GM19023 (cell line): ENCODE measurements at regions not wholly inside any gene's neighbourhood (a gene's known extent, or its start where the extent isn't known, plus 50 kb on each side); places are given as distances from the start of the nearest gene placed in this dataset.

Experiments
- ATAC-seq: cut with Tn5 transposase; IDR thresholded peaks from one replicate; pipeline ENCODE4 v1.9.1; 2021; ENCODE audit warnings: mild to moderate bottlenecking, moderate library complexity; ENCODE audit not compliant: unreplicated experiment

GRCh38 chr3:70805061-70805889, 492.8 kb upstream of the MDFIC2 start:
- no peak for ATAC-seq

- ATAC-seq: no peak
These were observed 491.5 kb upstream of the MDFIC2 start for GRCh38 chr3:70803891-70804290.

- no peak for ATAC-seq
These were observed 490.9 kb upstream of the MDFIC2 start for GRCh38 chr3:70803319-70803718.

- ATAC-seq: no peak
These were observed 488.5 kb upstream of the MDFIC2 start for GRCh38 chr3:70800951-70801350.

- no peak for ATAC-seq
These were observed 477.4 kb upstream of the MDFIC2 start for GRCh38 chr3:70789878-70790277.

GRCh38 chr3:70780790-70781189, 468.4 kb upstream of the MDFIC2 start:
- no peak for ATAC-seq

- no peak for ATAC-seq
These were observed 466.9 kb upstream of the MDFIC2 start for GRCh38 chr3:70779296-70779695.

GRCh38 chr3:70776081-70776480, 463.6 kb upstream of the MDFIC2 start:
- ATAC-seq: no peak

GRCh38 chr3:70775257-70775656, 462.8 kb upstream of the MDFIC2 start:
- no peak for ATAC-seq

GRCh38 chr3:70774641-70775040, 462.2 kb upstream of the MDFIC2 start:
- ATAC-seq: no peak

GRCh38 chr3:70771426-70772147, 459.1 kb upstream of the MDFIC2 start:
- no peak for ATAC-seq

GRCh38 chr3:70770650-70771049, 458.2 kb upstream of the MDFIC2 start:
- ATAC-seq: no peak

GRCh38 chr3:70766301-70766700, 453.9 kb upstream of the MDFIC2 start:
- ATAC-seq: no peak

GRCh38 chr3:70763894-70764293, 451.5 kb upstream of the MDFIC2 start:
- ATAC-seq: no peak

GRCh38 chr3:70757658-70758057, 445.2 kb upstream of the MDFIC2 start:
- ATAC-seq: no peak

GRCh38 chr3:70755526-70755925, 443.1 kb upstream of the MDFIC2 start:
- ATAC-seq: no peak

GRCh38 chr3:70754314-70754713, 441.9 kb upstream of the MDFIC2 start:
- ATAC-seq: no peak

- ATAC-seq: no peak
These were observed 441.1 kb upstream of the MDFIC2 start for GRCh38 chr3:70753572-70753971.

GRCh38 chr3:70752051-70752450, 439.6 kb upstream of the MDFIC2 start:
- ATAC-seq: no peak

- no peak for ATAC-seq
These were observed 436.7 kb upstream of the MDFIC2 start for GRCh38 chr3:70749122-70749521.

- ATAC-seq: no peak
These were observed 436.2 kb upstream of the MDFIC2 start for GRCh38 chr3:70748593-70748992.

- ATAC-seq: no peak
These were observed 435.4 kb upstream of the MDFIC2 start for GRCh38 chr3:70747847-70748246.
